Lower leg skin (tissue), 3 donors: ENCODE measurements at regions not wholly inside any gene's neighbourhood (a gene's known extent, or its start where the extent isn't known, plus 50 kb on each side); places are given as distances from the start of the nearest gene placed in this dataset.

Experiments
- CTCF ChIP-seq, 3 donors: fragments of 450-650 bp; IDR thresholded peaks; one replicate each; pipeline ENCODE4 v1.5.1; 2016; ENCODE audit warnings: antibody characterized with exemption in 3 of 3, mild to moderate bottlenecking in 3 of 3, moderate library complexity in 2 of 3
- POLR2A ChIP-seq, 2 donors: fragments of 450-650 bp; IDR thresholded peaks; one replicate each; pipeline ENCODE4 v1.6.1; 2016 to 2017; ENCODE audit warnings: antibody characterized with exemption in 2 of 2, mild to moderate bottlenecking in 1 of 2, moderate library complexity in 1 of 2

GRCh38 chr10:88064608-88065382 is 201.4 kb downstream of the PTEN start:
- TF ChIP-seq CTCF (IDR thresholded peaks at IDR 0.05) (no peak), POLR2A (IDR thresholded peaks at IDR 0.05) (no peak)
